Cardiac fibroblast (primary cell): ENCODE measurements at regions not wholly inside any gene's neighbourhood (a gene's known extent, or its start where the extent isn't known, plus 50 kb on each side); places are given as distances from the start of the nearest gene placed in this dataset.
"Not testable (repeated sequence)": the region's sequence is repeated elsewhere in the genome, so short reads cannot be mapped to it uniquely, and the experiment has no call there.

Experiments used
- DNase-seq, 2 donors: peaks; one replicate each; pipeline versions ENCODE4 v3.0.0 to v3.0.0-alpha.2; 2010; ENCODE audit warnings: low read depth in 2 of 2
- H3K4me3 ChIP-seq, 2 donors: replicated peaks in 1 of 2; 1 replicate in 1 of 2; 2 replicates in 1 of 2; pipeline ENCODE4 v1.5.1; 2011; ENCODE audit warnings: low read depth in 2 of 2, low read length in 2 of 2, mild to moderate bottlenecking in 2 of 2, moderate library complexity in 1 of 2
- CTCF ChIP-seq: IDR thresholded peaks from one replicate; pipeline ENCODE4 v1.5.1; 2011; ENCODE audit warnings: low read depth, mild to moderate bottlenecking, low read length, inconsistent platforms

GRCh38 chr1:242966892-242967291 lies 288.2 kb downstream of the CEP170 start:
- TF ChIP-seq CTCF, result no peak
- H3K4me3 ChIP-seq, result no peak overlapping the region
- DNase-seq, result no peak

GRCh38 chr1:242959397-242959796 lies 295.7 kb downstream of the CEP170 start:
- not testable (repeated sequence) for DNase-seq, H3K4me3 ChIP-seq

GRCh38 chr1:242954945-242955344 lies 300.1 kb downstream of the CEP170 start:
- H3K4me3 ChIP-seq, DNase-seq: not testable (repeated sequence)

GRCh38 chr1:242946206-242946605 lies 308.9 kb downstream of the CEP170 start:
- DNase-seq, result no peak
- no peak for TF ChIP-seq CTCF

GRCh38 chr1:242936725-242937124 lies 318.4 kb downstream of the CEP170 start:
- H3K4me3 ChIP-seq, DNase-seq: not testable (repeated sequence)

More at GRCh38 chr1:242946206-242946605, 308.9 kb downstream of the CEP170 start:
- no peak overlapping the region for H3K4me3 ChIP-seq

GRCh38 chr1:242924717-242925116 lies 330.4 kb downstream of the CEP170 start:
- not testable (repeated sequence) for DNase-seq, H3K4me3 ChIP-seq

GRCh38 chr1:242923603-242924002 lies 331.5 kb downstream of the CEP170 start:
- not testable (repeated sequence) for H3K4me3 ChIP-seq, DNase-seq

- DNase-seq, H3K4me3 ChIP-seq: not testable (repeated sequence)
Measured at GRCh38 chr1:242914729-242915128, 340.4 kb downstream of the CEP170 start.

GRCh38 chr1:242912855-242913254 lies 342.2 kb downstream of the CEP170 start:
- H3K4me3 ChIP-seq, DNase-seq: not testable (repeated sequence)

- not testable (repeated sequence) for H3K4me3 ChIP-seq, DNase-seq
Measured at GRCh38 chr1:242900558-242900957, 354.5 kb downstream of the CEP170 start.

- H3K4me3 ChIP-seq, result no peak overlapping the region
- no peak for TF ChIP-seq CTCF
- no peak for DNase-seq
Measured at GRCh38 chr1:242890192-242890741, 364.8 kb downstream of the CEP170 start.
